ENCODE measurements at regions not wholly inside any gene's neighbourhood (a gene's known extent, or its start where the extent isn't known, plus 50 kb on each side); places are given as distances from the start of the nearest gene placed in this dataset.

DNA sequence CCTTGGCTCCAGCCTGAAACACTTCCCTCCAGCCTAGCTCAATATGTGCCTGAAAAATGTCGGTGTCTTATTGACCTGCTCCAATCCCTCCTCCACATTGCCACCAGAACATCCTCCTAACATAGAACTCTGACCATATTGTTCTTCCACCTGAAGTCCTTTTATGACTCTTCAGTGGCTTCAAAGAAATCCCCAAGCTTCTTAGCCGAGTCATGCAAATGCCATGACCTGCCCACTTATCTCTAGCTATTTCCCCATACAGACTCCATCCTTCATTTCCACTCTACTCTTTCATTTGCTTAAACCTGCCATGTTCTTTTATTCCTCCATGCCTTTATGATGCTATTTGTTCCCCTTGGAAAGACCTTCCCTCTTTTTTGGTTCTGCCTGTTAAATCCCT is 568.6 kb downstream of the ETNK1 start:
- TF ChIP-seq POLR2AphosphoS5 (IDR thresholded peaks at IDR 0.05; ENCODE audit: low read depth, low read length) (no peak), POLR2A (IDR thresholded peaks at IDR 0.05; ENCODE audit: low read depth, low read length) (no peak), SPI1 (IDR thresholded peaks at IDR 0.05; ENCODE audit: low read depth, low read length) (no peak)
